ENCODE measurements at regions not wholly inside any gene's neighbourhood (a gene's known extent, or its start where the extent isn't known, plus 50 kb on each side); places are given as distances from the start of the nearest gene placed in this dataset.
"Not testable (repeated sequence)": the region's sequence is repeated elsewhere in the genome, so short reads cannot be mapped to it uniquely, and the experiment has no call there.

- H3K27ac ChIP-seq (ENCODE audit: low read length), result no peak overlapping the region
- no peaks in the 10 kb centered on the region for H4K20me1 ChIP-seq (ENCODE audit: insufficient read depth, low read length)
- no peaks in the 10 kb centered on the region for H3K9me2 ChIP-seq (replicated peaks; ENCODE audit: insufficient read depth, low read length)
- no peaks in the 10 kb centered on the region for H3K4me1 ChIP-seq (ENCODE audit: low read length)
- DNase-seq, result no peak
- H3K9ac ChIP-seq (ENCODE audit: low read length), result no peak overlapping the region
- no peak overlapping the region for H2AFZ ChIP-seq (ENCODE audit: low read length)
- no peaks in the 10 kb centered on the region for H3K36me3 ChIP-seq (replicated peaks; ENCODE audit: insufficient read depth, low read length)
- H3K9me3 ChIP-seq (replicated peaks; ENCODE audit: insufficient read depth, low read length), result no peaks in the 10 kb centered on the region
- no peaks in the 10 kb centered on the region for H3F3A ChIP-seq (ENCODE audit: insufficient read depth, low read length)
- TF ChIP-seq CTCF (IDR thresholded peaks at IDR 0.05; ENCODE audit: low read length), result no peak
- TF ChIP-seq EZH2phosphoT487 (IDR thresholded peaks at IDR 0.05; ENCODE audit: low read length), result no peak
- TF ChIP-seq EZH2 (optimal IDR thresholded peaks at IDR 0.05; ENCODE audit: low read depth, low read length), result no peak
- no peaks in the 10 kb centered on the region for H3K79me2 ChIP-seq (ENCODE audit: low read length)
- no peak overlapping the region for H3K4me3 ChIP-seq (ENCODE audit: low read length)
- no peak overlapping the region for H3K4me2 ChIP-seq (ENCODE audit: low read depth, low read length)
- no peaks in the 10 kb centered on the region for H3K27me3 ChIP-seq (replicated peaks; ENCODE audit: insufficient read depth, low read length)
Measured at GRCh38 chr12:20003252-20003651, 365.1 kb upstream of the PDE3A start.

- H3K36me3 ChIP-seq (replicated peaks; ENCODE audit: insufficient read depth, low read length), result no peaks in the 10 kb centered on the region
- H3K4me3 ChIP-seq (ENCODE audit: low read length), result no peak overlapping the region
- DNase-seq, result no peak
- no peaks in the 10 kb centered on the region for H3K27me3 ChIP-seq (replicated peaks; ENCODE audit: insufficient read depth, low read length)
- no peaks in the 10 kb centered on the region for H4K20me1 ChIP-seq (ENCODE audit: insufficient read depth, low read length)
- H3K79me2 ChIP-seq (ENCODE audit: low read length), result no peaks in the 10 kb centered on the region
- H3K4me2 ChIP-seq (ENCODE audit: low read depth, low read length), result no peak overlapping the region
- H3K9ac ChIP-seq (ENCODE audit: low read length), result no peak overlapping the region
- H3K4me1 ChIP-seq (ENCODE audit: low read length), result no peaks in the 10 kb centered on the region
- no peak overlapping the region for H2AFZ ChIP-seq (ENCODE audit: low read length)
- H3K9me2 ChIP-seq (replicated peaks; ENCODE audit: insufficient read depth, low read length), result no peaks in the 10 kb centered on the region
- H3K9me3 ChIP-seq (replicated peaks; ENCODE audit: insufficient read depth, low read length), result no peaks in the 10 kb centered on the region
- no peak overlapping the region for H3K27ac ChIP-seq (ENCODE audit: low read length)
- H3F3A ChIP-seq (ENCODE audit: insufficient read depth, low read length), result no peaks in the 10 kb centered on the region
- no peak for TF ChIP-seq CTCF (IDR thresholded peaks at IDR 0.05; ENCODE audit: low read length)
Measured at GRCh38 chr12:20004952-20005351, 363.4 kb upstream of the PDE3A start.

- no peaks in the 10 kb centered on the region for H3F3A ChIP-seq (ENCODE audit: insufficient read depth, low read length)
- H3K4me3 ChIP-seq (ENCODE audit: low read length), result no peak overlapping the region
- no peak for DNase-seq
- H3K27me3 ChIP-seq (replicated peaks; ENCODE audit: insufficient read depth, low read length), result no peaks in the 10 kb centered on the region
- no peak for TF ChIP-seq EZH2phosphoT487 (IDR thresholded peaks at IDR 0.05; ENCODE audit: low read length)
- no peak for TF ChIP-seq CTCF (IDR thresholded peaks at IDR 0.05; ENCODE audit: low read length)
- TF ChIP-seq EZH2 (optimal IDR thresholded peaks at IDR 0.05; ENCODE audit: low read depth, low read length), result no peak
- H3K27ac ChIP-seq (ENCODE audit: low read length), result no peak overlapping the region
- no peak overlapping the region for H2AFZ ChIP-seq (ENCODE audit: low read length)
- H3K4me2 ChIP-seq (ENCODE audit: low read depth, low read length), result no peak overlapping the region
- H3K79me2 ChIP-seq (ENCODE audit: low read length), result no peaks in the 10 kb centered on the region
- H3K36me3 ChIP-seq (replicated peaks; ENCODE audit: insufficient read depth, low read length), result no peaks in the 10 kb centered on the region
- H3K4me1 ChIP-seq (ENCODE audit: low read length), result no peaks in the 10 kb centered on the region
- no peaks in the 10 kb centered on the region for H4K20me1 ChIP-seq (ENCODE audit: insufficient read depth, low read length)
- no peaks in the 10 kb centered on the region for H3K9me2 ChIP-seq (replicated peaks; ENCODE audit: insufficient read depth, low read length)
- H3K9me3 ChIP-seq (replicated peaks; ENCODE audit: insufficient read depth, low read length), result no peaks in the 10 kb centered on the region
- no peak overlapping the region for H3K9ac ChIP-seq (ENCODE audit: low read length)
Measured at GRCh38 chr12:20006871-20007730, 361.2 kb upstream of the PDE3A start.

- not testable (repeated sequence) for H4K20me1 ChIP-seq (ENCODE audit: insufficient read depth, low read length); H3K4me2 ChIP-seq (ENCODE audit: low read depth, low read length); H3K9ac ChIP-seq (ENCODE audit: low read length); H3K4me3 ChIP-seq (ENCODE audit: low read length); H3K27ac ChIP-seq (ENCODE audit: low read length); H3K27me3 ChIP-seq (replicated peaks; ENCODE audit: insufficient read depth, low read length); H3F3A ChIP-seq (ENCODE audit: insufficient read depth, low read length); H3K79me2 ChIP-seq (ENCODE audit: low read length); H3K9me3 ChIP-seq (replicated peaks; ENCODE audit: insufficient read depth, low read length); H3K9me2 ChIP-seq (replicated peaks; ENCODE audit: insufficient read depth, low read length); H3K4me1 ChIP-seq (ENCODE audit: low read length); H3K36me3 ChIP-seq (replicated peaks; ENCODE audit: insufficient read depth, low read length); H2AFZ ChIP-seq (ENCODE audit: low read length); DNase-seq
Measured at GRCh38 chr12:20009965-20010364, 358.4 kb upstream of the PDE3A start.
